WERI-Rb-1 (cell line): ENCODE measurements at regions not wholly inside any gene's neighbourhood (a gene's known extent, or its start where the extent isn't known, plus 50 kb on each side); places are given as distances from the start of the nearest gene placed in this dataset.

Experiments
- DNase-seq: peaks from one replicate; pipeline ENCODE4 v3.0.0-alpha.2; 2020
- H3K27ac ChIP-seq: fragments of 250-450 bp; sonication (Bioruptor Pico); 2 replicates; pipeline ENCODE4 v1.5.1; 2020; ENCODE audit warnings: mild to moderate bottlenecking, moderate library complexity
- H3K27me3 ChIP-seq: fragments of 250-450 bp; sonication (Bioruptor Pico); 2 replicates; pipeline ENCODE4 v1.5.1; 2021; ENCODE audit warnings: mild to moderate bottlenecking, low read depth, moderate library complexity; ENCODE audit not compliant: insufficient read depth, severe bottlenecking
- H3K36me3 ChIP-seq: fragments of 250-450 bp; sonication (Bioruptor Pico); 2 replicates; pipeline ENCODE4 v1.5.1; 2020; ENCODE audit warnings: mild to moderate bottlenecking, moderate library complexity
- H3K4me3 ChIP-seq: 2 replicates; pipeline ENCODE4 v1.5.1; 2011; ENCODE audit warnings: low read depth, mild to moderate bottlenecking, control low read depth, low read length
- H3K9me3 ChIP-seq: fragments of 250-450 bp; sonication (Bioruptor Pico); 2 replicates; pipeline ENCODE4 v1.5.1; 2021; ENCODE audit warnings: mild to moderate bottlenecking, moderate library complexity; ENCODE audit not compliant: severe bottlenecking
- CTCF ChIP-seq: IDR thresholded peaks from 2 replicates; pipeline ENCODE4 v1.5.1; 2011; ENCODE audit warnings: low read depth, mild to moderate bottlenecking, control low read depth, inconsistent platforms, low read length

- no peaks in the 10 kb centered on the region for H3K36me3 ChIP-seq
- H3K27ac ChIP-seq = no peak overlapping the region
- no peaks in the 10 kb centered on the region for H3K9me3 ChIP-seq
- DNase-seq = no peak
- TF ChIP-seq CTCF = no peak
- no peaks in the 10 kb centered on the region for H3K27me3 ChIP-seq
- H3K4me3 ChIP-seq = no peak overlapping the region
These were observed 298.4 kb upstream of the MAOA start for GRCh38 chrX:43357741-43358140.

- Histone ChIP-seq H3K27me3 (no peaks in the 10 kb centered on the region), H3K27ac (no peak overlapping the region), H3K36me3 (no peaks in the 10 kb centered on the region), H3K9me3 (peaks cover 4% of the 10 kb centered on the region), H3K4me3 (no peak overlapping the region)
- no peak for DNase-seq
- TF ChIP-seq CTCF = no peak
These were observed 283.1 kb upstream of the MAOA start for GRCh38 chrX:43373032-43373431.

GRCh38 chrX:43375136-43375535, 281.0 kb upstream of the MAOA start:
- Histone ChIP-seq H3K27me3 (no peaks in the 10 kb centered on the region), H3K9me3 (peaks cover 4% of the 10 kb centered on the region), H3K36me3 (no peaks in the 10 kb centered on the region), H3K27ac (no peak overlapping the region), H3K4me3 (no peak overlapping the region)
- DNase-seq = peak; percentile 14
- TF ChIP-seq CTCF = no peak

- Histone ChIP-seq H3K4me3 (no peak overlapping the region), H3K36me3 (no peaks in the 10 kb centered on the region), H3K9me3 (no peaks in the 10 kb centered on the region), H3K27ac (no peak overlapping the region), H3K27me3 (no peaks in the 10 kb centered on the region)
- no peak for TF ChIP-seq CTCF
- DNase-seq = no peak
These were observed 275.4 kb upstream of the MAOA start for GRCh38 chrX:43380704-43381103.

- DNase-seq = no peak
- no peaks in the 10 kb centered on the region for H3K9me3 ChIP-seq
- H3K27me3 ChIP-seq = no peaks in the 10 kb centered on the region
- no peak overlapping the region for H3K4me3 ChIP-seq
- H3K36me3 ChIP-seq = no peaks in the 10 kb centered on the region
- no peak overlapping the region for H3K27ac ChIP-seq
- no peak for TF ChIP-seq CTCF
These were observed 269.2 kb upstream of the MAOA start for GRCh38 chrX:43386875-43387274.

- Histone ChIP-seq H3K9me3 (no peaks in the 10 kb centered on the region), H3K36me3 (no peaks in the 10 kb centered on the region), H3K4me3 (no peak overlapping the region), H3K27me3 (no peaks in the 10 kb centered on the region), H3K27ac (no peak overlapping the region)
- no peak for TF ChIP-seq CTCF
- no peak for DNase-seq
These were observed 250.9 kb upstream of the MAOA start for GRCh38 chrX:43405191-43405590.
